ENCODE measurements at regions not wholly inside any gene's neighbourhood (a gene's known extent, or its start where the extent isn't known, plus 50 kb on each side); places are given as distances from the start of the nearest gene placed in this dataset.

GRCh38 chr2:222058819-222059445 is 239.9 kb downstream of the PAX3 start:
- DNase-seq: no peak

GRCh38 chr2:222057347-222058073 is 241.3 kb downstream of the PAX3 start:
- peak; percentile 13 to 44 for DNase-seq

GRCh38 chr2:222055328-222055727 is 243.5 kb downstream of the PAX3 start:
- DNase-seq: no peak

- DNase-seq: no peak
Observed at GRCh38 chr2:222054813-222055212, 244.0 kb downstream of the PAX3 start.

GRCh38 chr2:222052934-222053367 is 245.8 kb downstream of the PAX3 start:
- DNase-seq: peak; percentile 13 to 20

GRCh38 chr2:222050981-222051380 is 247.8 kb downstream of the PAX3 start:
- no peak for DNase-seq

GRCh38 chr2:222049946-222050345 is 248.9 kb downstream of the PAX3 start:
- no peak for DNase-seq

GRCh38 chr2:222043897-222044296 is 254.9 kb downstream of the PAX3 start:
- no peak for DNase-seq

GRCh38 chr2:222042666-222043065 is 256.1 kb downstream of the PAX3 start:
- DNase-seq: no peak

- DNase-seq: no peak
Observed at GRCh38 chr2:222040333-222040732, 258.5 kb downstream of the PAX3 start.

- DNase-seq: no peak
Observed at GRCh38 chr2:222039821-222040220, 259.0 kb downstream of the PAX3 start.

- peak; percentile 12 to 28 for DNase-seq
Observed at GRCh38 chr2:222038067-222038802, 260.6 kb downstream of the PAX3 start.

- DNase-seq: no peak
Observed at GRCh38 chr2:222037211-222037610, 261.6 kb downstream of the PAX3 start.

- DNase-seq: no peak
Observed at GRCh38 chr2:222034058-222034457, 264.7 kb downstream of the PAX3 start.

- DNase-seq: no peak
Observed at GRCh38 chr2:222033541-222033940, 265.3 kb downstream of the PAX3 start.

GRCh38 chr2:222025881-222026271 is 272.9 kb downstream of the PAX3 start:
- peak; percentile 12 to 74 for DNase-seq

- DNase-seq: peak; percentile 57 to 66
Observed at GRCh38 chr2:222024932-222025880, 273.6 kb downstream of the PAX3 start.

- no peak for DNase-seq
Observed at GRCh38 chr2:222017252-222017850, 281.4 kb downstream of the PAX3 start.

- no peak for DNase-seq
Observed at GRCh38 chr2:222013889-222014288, 284.9 kb downstream of the PAX3 start.

- no peak for DNase-seq
Observed at GRCh38 chr2:222000326-222000725, 298.5 kb downstream of the PAX3 start.

- no peak for DNase-seq
Observed at GRCh38 chr2:221999717-222000116, 299.1 kb downstream of the PAX3 start.

GRCh38 chr2:221999166-221999565 is 299.6 kb downstream of the PAX3 start:
- no peak for DNase-seq
